NCI-H1105 (cell line): ENCODE measurements at regions not wholly inside any gene's neighbourhood (a gene's known extent, or its start where the extent isn't known, plus 50 kb on each side); places are given as distances from the start of the nearest gene placed in this dataset.

Experiments
- DNase-seq: peaks from one replicate; lab custom pipeline; 2025; lab: John Stamatoyannopoulos, UW

GRCh38 chr2:163265562-163265961 lies 427.0 kb upstream of the KCNH7 start:
- DNase-seq: no peak

GRCh38 chr2:163264341-163264740 lies 425.8 kb upstream of the KCNH7 start:
- no peak for DNase-seq

GRCh38 chr2:163259489-163259888 lies 420.9 kb upstream of the KCNH7 start:
- DNase-seq: no peak

- no peak for DNase-seq
Observed at GRCh38 chr2:163255086-163255485, 416.5 kb upstream of the KCNH7 start.

- DNase-seq: no peak
Observed at GRCh38 chr2:163253621-163254285, 415.2 kb upstream of the KCNH7 start.

- DNase-seq: no peak
Observed at GRCh38 chr2:163252199-163252598, 413.6 kb upstream of the KCNH7 start.

- DNase-seq: no peak
Observed at GRCh38 chr2:163248376-163249253, 410.0 kb upstream of the KCNH7 start.

GRCh38 chr2:163247847-163248220 lies 409.3 kb upstream of the KCNH7 start:
- DNase-seq: no peak

GRCh38 chr2:163247156-163247846 lies 408.7 kb upstream of the KCNH7 start:
- DNase-seq: no peak

GRCh38 chr2:163246135-163246534 lies 407.6 kb upstream of the KCNH7 start:
- no peak for DNase-seq

GRCh38 chr2:163236553-163236952 lies 398.0 kb upstream of the KCNH7 start:
- no peak for DNase-seq

- DNase-seq: no peak
Observed at GRCh38 chr2:163231666-163232065, 393.1 kb upstream of the KCNH7 start.

GRCh38 chr2:163213661-163214081 lies 375.1 kb upstream of the KCNH7 start:
- DNase-seq: no peak

- DNase-seq: no peak
Observed at GRCh38 chr2:163210430-163210918, 371.9 kb upstream of the KCNH7 start.

GRCh38 chr2:163207693-163208370 lies 369.3 kb upstream of the KCNH7 start:
- DNase-seq: no peak

- no peak for DNase-seq
Observed at GRCh38 chr2:163205589-163206254, 367.2 kb upstream of the KCNH7 start.

- no peak for DNase-seq
Observed at GRCh38 chr2:163200741-163201140, 362.2 kb upstream of the KCNH7 start.

GRCh38 chr2:163198972-163199371 lies 360.4 kb upstream of the KCNH7 start:
- DNase-seq: no peak

GRCh38 chr2:163198007-163198406 lies 359.4 kb upstream of the KCNH7 start:
- DNase-seq: no peak

GRCh38 chr2:163191372-163191771 lies 352.8 kb upstream of the KCNH7 start:
- no peak for DNase-seq

GRCh38 chr2:163187995-163188655 lies 349.6 kb upstream of the KCNH7 start:
- DNase-seq: no peak
